GM19395 (cell line): ENCODE measurements at regions not wholly inside any gene's neighbourhood (a gene's known extent, or its start where the extent isn't known, plus 50 kb on each side); places are given as distances from the start of the nearest gene placed in this dataset.

Source experiments
- ATAC-seq: cut with Tn5 transposase; IDR thresholded peaks from one replicate; pipeline ENCODE4 v1.9.1; 2021; ENCODE audit warnings: mild to moderate bottlenecking, moderate library complexity; ENCODE audit not compliant: unreplicated experiment

DNA sequence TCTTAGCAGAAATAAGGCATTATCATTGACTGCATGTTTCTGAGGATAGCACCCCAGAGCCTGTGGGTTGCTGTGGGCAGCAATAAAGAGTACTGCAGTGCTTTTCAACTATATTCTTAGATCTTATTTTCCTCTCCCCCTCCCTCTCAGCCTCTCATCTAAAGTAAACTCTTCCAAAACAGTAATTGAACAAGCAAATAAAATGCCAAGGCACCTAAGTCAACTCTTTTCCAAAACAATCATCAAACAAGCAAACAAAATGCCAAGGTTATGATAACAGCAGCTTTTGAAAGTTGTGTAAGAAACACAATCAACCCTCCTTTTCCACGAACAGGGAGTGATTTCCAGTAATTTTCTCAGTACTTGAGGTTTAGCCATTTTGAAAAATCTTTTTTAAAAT is 1542.6 kb downstream of the AACS start:
- no peak for ATAC-seq

DNA sequence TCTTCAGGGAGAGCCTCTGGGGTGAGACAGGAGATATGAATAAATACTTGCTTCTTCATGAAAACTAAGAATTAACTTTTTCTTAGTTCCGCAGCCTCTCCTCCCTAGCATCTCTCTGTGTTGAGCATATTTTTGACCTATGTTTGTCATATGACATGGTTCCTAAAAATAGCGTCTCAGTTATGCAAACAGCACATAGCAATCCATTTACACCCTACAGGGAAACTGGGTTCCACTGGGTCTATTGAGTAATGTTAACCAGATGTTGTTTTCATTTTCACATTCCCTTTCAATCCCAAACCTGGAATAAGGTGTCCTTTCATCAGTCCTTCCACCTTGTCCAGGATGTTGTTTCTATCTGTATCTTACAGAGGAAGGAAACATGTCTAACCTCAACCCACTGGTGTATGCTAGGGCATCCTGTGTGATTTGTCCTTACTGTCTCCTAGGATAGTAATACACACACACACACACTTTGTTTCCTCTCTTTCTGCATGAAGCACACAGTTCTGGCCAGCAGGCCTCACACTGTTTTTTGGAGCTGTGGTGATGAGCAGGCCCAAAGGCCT is 1543.5 kb downstream of the AACS start:
- no peak for ATAC-seq

DNA sequence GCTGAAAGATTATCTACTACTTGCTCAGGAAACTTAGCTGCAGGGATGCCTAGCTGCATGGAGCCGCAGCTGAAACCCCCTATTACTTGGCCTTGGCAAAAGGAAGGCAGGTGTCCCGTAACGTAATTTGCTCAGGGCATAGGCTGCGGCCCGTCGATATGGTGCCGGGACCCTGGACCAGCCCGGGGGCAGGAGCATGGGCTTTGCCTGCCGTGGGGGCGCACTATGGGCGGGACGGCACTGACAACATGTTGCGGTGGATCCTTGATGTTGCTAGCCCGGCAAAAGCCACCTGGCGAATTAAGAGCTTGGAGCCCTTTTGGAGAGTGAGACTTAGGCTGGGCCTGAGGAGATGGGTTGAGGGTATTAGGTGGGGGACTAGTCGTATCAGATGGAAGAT is 1551.2 kb downstream of the AACS start:
- no peak for ATAC-seq

DNA sequence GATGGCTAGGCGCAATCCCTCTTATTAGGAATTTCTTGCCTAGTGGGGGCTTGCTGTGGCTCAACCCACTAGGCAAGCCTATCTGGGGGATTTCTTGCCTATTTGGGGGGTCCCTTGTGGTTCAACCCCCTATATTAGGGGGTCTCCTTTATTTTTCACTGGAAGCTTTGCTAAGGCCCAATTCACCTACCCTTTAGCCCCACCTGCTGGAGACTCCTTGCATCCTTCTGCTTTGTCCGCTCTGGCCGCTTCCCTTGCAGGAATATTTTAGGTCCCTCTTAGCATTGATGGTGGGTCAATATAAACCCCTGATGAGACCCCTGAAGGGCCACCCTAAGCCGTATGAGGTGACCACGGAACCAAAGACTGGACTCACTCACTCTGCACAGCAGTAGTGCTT is 1552.1 kb downstream of the AACS start:
- no peak for ATAC-seq

DNA sequence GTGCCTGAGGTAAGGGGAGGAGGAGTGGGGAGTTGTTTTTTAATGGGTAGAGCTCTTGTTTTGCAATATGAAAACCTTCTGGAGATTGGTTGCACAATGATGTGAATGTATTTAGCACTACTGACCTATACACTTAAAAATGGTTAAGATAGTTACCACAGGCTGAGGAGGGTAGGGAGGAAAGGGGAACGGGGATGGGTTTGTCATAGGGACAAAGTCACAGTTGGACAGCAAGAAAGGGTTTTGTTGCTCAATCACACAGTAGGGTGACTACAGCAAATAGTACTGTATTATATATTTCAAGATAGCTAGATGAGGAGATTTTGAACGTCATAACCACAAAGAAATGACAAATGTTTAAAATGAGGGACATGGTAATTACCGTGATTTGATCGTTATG is 1562.4 kb downstream of the AACS start:
- no peak for ATAC-seq

DNA sequence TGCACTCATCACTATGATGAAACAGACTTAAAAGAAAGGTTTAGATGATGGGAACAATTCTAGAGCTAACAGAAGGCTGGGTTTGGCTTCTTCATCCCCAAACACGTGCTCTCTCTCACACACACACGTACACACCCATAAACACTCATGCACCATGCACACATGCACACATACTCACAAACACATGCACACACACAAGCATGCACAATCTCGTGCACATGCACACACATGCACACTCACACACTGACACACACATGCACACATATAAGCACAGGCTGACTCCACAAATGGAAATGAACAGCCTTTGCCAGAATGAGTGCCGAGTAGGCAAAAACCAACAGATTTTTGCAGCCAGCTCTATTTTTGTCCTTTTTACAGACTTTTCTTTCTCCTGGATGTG is 1571.6 kb downstream of the AACS start:
- ATAC-seq = no peak

DNA sequence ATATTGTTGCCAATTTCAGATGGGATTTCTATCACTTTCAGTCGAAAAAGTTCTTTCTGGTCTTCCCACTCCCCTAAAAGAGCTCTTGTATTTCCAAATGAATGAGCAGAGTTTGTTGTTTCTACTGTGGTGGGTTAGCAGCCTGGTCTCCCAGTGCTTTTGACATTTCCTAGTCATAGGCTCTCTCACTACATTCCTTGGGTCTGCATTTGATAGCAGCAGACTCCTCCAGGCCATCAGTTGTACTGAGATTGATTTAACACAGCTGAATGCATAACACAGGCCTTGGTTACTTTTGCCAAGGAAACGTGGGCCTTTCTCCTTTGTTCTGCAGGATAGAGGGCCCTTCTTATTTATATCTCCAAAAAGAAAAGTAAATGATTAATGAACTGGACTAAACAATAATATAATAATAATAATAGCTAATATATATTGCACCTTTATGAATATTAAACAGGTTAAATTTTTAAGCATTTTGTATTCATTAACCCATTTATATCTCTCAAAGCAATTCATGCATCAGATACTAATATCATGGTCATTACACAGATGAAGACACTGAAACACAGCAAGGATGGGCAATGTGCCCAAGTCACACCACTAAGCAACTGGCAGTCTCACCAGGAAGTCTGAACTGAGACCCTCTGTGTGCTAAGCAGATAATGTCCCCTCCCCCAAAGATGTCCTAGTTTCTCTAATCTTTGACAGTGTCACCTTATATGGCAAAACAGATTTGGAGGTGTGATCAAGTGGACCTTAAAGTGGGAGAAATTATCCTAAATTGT is 1579.2 kb downstream of the AACS start:
- no peak for ATAC-seq

DNA sequence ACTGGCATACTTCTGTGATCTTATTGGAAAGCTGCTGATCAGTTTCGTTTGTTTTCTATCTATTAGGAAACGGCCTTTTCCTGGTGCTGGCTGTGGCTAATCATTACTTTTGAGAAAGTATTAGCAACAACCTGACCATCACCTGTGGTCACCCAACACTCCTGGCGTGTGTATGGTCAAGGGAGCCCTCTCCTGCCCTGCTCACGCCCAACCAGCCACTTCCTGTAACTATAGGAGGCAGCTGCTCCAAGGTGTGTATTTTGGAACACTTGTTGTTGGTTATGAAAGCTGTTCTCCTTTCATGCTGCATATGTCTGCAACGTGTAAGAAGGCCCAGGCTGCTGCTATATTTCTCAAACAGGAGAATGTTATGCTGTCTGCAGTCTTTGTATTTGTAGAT is 1582.8 kb downstream of the AACS start:
- no peak for ATAC-seq

DNA sequence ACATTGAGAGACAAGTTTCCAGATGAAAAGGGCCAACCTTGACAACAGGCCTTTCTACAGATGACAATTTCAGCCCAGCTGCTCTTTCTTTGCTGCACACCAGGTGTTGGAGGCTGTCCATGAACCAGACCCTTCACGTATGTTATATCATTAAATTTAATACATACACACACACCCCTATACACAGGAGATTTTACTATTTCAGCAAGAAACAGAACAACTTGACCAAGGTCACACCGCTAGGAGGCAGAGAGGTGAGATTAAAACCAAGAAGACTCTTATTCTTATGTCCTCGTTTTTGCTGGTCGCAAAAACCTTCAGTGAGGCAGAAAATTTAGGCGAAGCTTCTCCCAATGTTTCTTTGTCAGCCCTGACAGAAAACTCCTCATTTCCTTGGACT is 1585.9 kb downstream of the AACS start:
- ATAC-seq = no peak

DNA sequence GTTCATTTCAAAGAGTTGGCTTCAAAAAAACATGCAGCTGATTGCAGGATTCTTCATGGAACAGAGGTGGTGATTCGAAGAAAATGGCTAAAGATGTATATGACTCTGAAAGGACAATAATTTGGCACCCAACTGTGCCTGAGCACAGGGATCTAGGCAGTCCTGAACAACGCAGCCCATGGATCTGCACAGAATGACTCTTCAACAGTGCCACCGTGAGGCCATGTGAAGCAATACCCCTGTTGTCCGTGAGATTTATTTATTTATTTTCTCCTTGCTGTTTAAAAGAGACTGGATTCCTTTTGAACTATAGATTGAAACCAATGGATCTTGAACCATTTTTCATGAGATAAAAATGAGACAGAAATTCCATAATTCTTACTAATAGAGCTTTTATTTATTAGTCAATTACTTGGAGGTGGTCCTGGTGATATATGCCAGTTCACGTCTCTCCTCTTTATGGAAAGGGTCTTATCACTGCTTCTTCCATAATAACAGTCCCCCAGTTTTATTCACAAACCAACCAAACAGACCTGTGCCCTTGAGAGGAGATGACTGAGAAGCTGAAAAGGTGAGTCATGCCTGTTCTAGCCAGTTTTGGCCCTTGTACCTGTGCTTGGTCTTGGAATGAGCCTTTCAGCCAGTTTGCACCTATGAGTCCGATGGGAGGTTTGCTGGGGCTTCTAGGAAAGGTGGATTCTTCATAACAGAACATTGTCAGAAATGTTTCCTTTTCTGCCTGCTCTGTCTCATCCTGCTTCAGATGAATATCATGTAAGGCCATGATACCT is 1598.3 kb downstream of the AACS start:
- no peak for ATAC-seq

DNA sequence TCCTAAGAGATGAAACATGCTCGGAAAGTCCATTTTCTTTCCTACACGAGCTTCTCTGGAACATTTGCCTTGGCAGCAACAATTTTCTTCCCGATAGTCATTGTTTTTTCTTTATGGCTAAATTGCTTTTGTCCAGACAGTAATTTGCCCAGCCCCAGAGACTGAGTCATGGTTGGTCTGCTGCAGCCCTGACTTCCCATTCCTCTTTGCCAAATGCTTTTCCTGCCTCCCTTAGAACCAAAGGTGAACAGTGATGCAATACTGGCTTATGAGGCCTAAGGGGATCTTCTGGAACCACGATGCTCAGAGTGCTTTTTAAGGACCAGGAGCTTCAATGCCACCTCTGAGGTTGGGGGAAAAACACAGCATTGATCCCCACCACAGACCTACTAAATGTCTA is 1599.6 kb upstream of the TMEM132C start:
- ATAC-seq = no peak

DNA sequence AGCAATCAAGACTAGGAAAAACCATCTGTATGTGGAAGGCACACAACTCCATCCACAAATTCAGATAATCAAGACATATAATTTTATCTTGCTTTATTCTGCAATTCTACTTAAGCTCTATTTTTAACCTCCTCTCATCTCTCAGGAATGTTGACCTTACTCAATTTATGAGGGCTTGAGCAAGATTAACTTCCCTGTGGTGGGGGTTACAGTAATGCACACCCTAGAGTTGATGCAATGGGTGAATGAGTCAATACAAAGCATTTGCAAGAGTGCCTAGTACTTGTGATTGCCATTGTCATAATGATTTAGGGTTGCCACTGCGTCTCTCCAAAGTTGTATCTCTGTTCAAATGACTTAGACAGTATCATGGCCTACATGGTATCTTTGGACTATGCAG is 1598.4 kb upstream of the TMEM132C start:
- no peak for ATAC-seq

DNA sequence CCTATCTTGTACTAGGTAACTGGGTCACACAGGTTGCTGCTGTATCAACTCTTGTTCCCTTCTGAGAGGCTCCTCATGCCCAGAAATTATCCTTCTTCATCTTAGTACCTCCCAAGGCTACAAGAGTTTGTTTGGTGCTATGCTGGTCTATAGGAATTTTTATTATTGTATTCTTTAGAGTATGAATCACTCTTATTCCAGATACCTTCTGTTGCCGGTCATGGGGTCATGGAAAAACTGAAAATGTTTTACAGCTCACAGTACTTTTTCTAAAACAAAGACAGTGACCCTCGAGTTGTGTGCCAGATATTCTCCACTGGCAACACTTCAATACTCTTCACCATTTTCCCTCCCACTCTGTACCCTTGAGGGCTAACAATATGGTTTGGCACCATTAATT is 1598.0 kb upstream of the TMEM132C start:
- ATAC-seq = no peak

DNA sequence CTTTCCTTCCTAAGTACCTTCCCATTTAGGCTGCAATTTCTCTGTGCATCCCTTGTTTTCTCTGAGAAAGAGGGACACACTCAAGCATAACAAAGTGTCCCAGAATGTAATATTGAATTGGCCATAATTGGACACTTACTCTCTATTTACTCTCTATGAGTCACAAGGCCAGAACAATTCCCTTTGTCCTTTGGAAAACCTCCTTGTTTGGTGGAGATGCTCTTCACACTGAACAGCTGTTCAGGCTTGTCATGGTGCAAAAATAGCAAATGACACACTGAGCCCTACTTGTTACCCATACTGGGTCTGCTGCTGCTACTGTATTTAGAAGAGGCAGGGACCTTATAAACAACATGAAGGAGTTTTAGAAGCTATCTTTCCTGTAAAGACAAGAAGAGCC is 1590.5 kb upstream of the TMEM132C start:
- ATAC-seq = no peak

DNA sequence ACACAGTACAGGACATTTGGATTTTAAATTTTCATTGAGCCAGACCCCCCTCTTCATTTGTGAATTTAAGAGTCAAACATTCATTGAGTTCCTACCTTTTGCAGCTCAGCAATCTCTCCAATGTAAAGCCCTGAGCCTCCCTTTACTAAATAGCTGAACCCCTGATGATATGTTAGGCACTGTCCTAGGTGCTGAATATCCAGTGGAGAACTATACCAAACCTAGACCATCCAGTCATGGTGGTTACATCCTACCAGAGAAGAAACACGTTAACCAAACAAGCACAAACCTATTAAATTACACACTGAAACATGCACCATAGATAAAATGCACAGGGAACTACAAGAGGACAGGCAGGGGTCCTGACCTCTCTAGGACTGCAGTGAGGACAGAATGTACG is 1585.3 kb upstream of the TMEM132C start:
- no peak for ATAC-seq

DNA sequence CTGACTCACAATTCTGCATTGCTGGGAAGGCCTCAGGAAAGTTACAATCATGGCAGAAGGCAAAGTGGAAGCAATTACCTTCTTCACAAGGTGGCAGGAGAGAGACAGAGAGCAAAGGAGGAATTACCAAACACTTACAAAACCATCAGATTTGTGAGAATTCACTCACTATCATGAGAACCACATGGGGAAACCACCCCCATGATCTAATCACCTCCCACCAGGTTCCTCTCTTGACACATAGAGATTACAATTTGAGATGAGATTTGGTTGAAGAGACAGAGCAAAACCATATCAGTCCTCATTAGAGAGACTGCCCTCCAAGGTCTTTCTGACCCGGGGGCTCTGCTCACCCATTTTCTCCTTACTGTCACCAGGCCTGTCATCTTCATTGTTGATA is 1582.3 kb upstream of the TMEM132C start:
- no peak for ATAC-seq

DNA sequence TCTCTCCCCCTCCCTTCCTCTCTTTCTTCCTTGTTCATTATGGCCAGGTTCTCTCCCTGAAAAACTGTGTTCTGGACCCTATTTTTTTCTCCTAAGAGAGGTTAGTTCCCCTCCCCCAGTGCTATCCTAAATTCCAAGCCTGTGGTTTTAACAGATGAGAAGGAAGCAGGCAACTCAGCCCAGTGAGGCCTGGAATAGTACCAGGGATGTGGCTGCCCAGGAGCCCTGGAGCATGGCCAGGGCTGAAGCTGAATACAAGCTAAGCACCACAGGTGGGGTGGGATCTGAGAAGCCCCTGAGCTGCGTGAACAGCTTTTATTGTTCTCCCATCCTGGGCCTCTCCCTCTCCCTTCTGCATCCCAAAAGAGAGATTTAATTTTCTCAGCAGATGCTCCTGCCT is 1581.3 kb upstream of the TMEM132C start:
- ATAC-seq = no peak

DNA sequence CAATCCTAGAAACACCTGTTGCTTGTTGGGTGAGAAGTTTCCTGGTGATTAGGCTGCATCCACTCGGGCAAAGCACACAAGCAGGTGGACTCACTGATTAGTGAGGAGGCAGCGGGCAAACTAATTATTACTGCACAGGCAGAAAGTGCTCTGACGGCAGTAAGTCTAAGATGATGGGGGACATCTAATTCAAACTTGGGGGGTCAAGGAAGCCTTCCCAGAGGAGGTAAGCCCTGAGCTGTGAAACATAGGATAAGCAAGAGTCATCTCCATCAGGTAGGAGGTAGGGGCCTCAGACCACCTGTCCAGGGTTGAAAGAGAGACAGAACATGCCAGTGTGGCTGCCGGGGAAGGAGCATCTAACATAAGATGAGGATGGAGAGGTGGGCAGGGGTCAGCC is 1578.4 kb upstream of the TMEM132C start:
- ATAC-seq = no peak

DNA sequence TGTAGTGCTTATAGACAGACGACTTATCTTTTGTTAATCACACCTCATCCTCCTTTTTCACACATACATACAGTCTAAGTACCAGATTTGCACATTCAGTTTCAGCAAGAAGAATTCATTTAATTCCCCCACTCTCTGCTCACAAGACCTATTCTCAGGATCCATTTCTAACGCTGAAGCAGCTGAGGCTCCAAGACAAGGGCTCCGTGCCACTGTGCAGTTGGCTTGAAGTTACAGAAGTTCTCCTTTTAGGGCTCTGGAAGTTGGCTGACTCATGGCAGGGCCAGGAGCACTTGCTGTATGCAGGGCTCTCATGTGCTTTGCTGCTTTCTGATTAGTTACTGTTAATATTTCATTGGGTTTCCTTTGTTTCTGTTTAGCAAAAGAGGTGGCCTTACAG is 1566.9 kb upstream of the TMEM132C start:
- ATAC-seq = no peak

DNA sequence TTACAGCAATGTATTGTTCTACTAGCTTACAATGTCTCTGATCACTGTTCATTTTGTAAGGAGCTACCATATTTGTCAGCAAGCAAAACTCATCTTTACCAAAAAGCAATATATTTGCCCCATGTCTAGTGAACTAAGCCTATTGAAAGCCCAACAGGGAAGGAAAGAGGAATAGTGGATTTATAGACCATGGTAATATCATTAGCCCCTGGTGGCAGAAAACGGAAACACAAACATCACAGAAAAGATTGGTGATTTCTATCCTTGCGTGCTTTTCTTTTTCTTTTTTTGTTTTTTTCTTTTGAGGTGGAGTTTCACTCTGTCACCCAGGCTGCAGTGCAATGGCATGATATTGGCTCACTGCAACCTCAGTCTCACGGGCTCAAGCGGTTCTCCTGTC is 1562.4 kb upstream of the TMEM132C start:
- ATAC-seq = no peak

DNA sequence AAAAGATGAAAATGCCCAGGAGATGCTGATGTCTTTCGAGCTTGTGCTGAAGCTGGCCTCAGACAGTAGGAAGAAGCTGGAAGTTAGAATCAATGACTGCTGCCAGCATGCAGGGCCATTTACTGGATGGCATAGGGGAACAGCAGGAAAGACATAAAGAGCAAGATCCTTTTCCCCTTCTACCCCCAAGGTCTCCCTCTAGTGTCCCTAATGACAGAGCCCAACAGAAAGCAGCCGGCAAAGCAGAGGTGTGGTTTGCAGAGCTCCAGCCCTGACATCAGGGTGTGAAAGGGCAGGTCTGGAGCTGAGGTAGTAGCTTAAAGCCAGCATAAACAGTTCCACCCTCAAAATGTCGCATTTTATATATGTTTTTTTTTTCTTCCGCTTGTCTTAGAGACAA is 1560.7 kb upstream of the TMEM132C start:
- no peak for ATAC-seq

DNA sequence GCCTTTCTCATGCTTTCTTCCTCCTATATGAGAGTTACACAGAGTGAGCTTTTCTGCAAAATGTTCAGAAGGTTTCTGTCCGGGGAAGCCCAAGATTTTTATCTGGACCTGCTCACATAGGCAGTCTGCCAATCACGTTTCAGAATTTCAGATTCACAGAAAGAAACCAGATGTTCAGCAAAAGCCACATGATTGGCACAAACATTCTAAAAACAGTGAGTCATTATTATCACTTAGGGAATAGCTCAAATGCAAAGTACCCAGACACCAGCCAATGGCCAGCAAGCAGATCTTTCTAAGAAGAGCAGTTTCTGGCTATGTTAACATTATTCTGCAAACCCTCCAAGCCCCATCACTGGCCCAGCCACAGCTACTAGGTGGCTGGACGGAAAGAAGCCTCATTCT is 1558.5 kb upstream of the TMEM132C start:
- ATAC-seq = no peak
